ENCODE measurements at regions not wholly inside any gene's neighbourhood (a gene's known extent, or its start where the extent isn't known, plus 50 kb on each side); places are given as distances from the start of the nearest gene placed in this dataset.

DNA sequence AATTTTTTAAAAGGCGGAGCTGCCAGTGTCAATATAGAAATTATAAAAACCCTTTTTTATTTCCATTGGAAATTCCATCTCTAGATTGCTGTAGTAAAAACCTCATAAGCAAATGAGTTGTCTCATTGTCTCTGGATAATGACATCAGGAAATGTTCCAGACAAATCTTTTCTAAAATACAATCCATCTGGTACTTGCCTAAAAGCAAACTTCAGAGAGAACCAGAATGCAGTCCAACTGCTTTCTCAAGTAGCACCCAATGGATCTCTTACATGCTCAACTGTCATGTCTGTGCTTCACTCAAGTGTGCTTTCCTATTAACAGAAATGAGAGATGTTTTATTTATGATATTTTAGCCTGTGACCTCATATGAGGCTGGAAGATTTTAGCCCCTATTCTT lies 399.6 kb upstream of the NDST3 start:
- peak in 1 of 2 experiments; percentile 4 for DNase-seq (ENCODE audit: low read depth in 1 of 2, low spot score in 1 of 2)
- no peak for TF ChIP-seq JUND (IDR thresholded peaks at IDR 0.05; ENCODE audit: low read depth)
- in situ Hi-C loops (cut with HindIII; ENCODE audit: low pct_unique_long_range_greater_than_20kb, low sequenced_read_pairs) = no loop called here

DNA sequence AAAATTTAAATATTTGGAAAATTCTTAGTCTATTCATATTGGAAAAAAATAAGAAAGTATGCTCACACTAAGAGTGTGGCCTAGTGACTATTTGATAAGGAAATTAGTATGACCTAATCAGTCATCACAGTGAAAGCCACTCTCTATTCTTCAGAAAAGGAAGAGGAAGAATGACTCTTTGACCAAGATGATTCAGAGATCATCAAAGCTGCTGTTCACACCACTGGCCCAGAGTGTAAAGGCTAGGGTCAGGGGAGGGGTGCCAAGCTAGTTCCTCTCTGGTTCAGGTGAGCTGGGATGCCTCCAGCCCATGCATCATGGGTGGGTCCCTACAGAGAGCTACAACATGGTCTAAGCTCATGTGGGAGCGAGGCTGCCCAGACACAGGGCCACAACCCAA lies 396.9 kb upstream of the NDST3 start:
- DNase-seq (ENCODE audit: low read depth in 1 of 2, low spot score in 1 of 2) = no peak
- in situ Hi-C loops (cut with HindIII; ENCODE audit: low pct_unique_long_range_greater_than_20kb, low sequenced_read_pairs) = no loop called here
- TF ChIP-seq JUND (IDR thresholded peaks at IDR 0.05; ENCODE audit: low read depth) = no peak

DNA sequence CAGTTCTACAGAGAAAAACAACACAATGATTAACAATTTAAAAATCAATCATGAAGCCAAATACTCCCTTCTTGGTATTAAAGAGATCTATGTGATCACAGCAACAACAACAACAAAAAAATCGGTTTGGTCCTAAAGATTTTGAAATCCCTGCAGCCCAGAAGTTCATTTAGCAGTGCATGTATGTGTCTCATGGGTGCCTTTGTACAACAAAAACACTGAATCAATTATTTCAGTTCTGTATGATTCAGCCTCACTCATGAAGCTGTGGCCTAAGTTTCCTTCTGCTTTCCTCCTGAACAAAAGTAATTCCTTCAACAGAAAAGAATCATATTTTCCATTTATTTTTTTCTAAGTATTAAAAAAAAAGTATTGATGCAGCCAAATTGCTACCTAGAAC lies 393.4 kb upstream of the NDST3 start:
- DNase-seq (ENCODE audit: low read depth in 1 of 2, low spot score in 1 of 2) = no peak
- no peak for TF ChIP-seq JUND (IDR thresholded peaks at IDR 0.05; ENCODE audit: low read depth)
- in situ Hi-C loops (cut with HindIII; ENCODE audit: low pct_unique_long_range_greater_than_20kb, low sequenced_read_pairs) = no loop called here

DNA sequence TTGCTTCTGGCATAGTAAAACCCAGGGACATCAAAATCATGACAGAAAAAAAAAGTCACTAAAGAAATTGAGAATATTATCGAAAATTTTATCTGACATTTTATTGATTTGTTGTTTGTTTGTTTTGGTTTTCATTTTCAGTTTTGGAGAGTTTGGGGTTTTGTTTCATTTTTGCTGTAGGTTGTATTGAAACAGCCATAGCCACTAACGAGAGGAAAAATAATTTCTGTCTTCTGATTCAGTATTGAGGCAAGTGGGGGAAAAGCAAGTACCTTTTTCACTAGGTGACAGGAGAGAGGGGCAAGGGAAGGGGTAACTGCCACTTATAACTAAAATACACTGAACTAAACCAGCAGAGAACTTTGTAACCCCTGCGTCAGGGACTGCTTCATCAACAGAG lies 392.8 kb upstream of the NDST3 start:
- no peak for TF ChIP-seq JUND (IDR thresholded peaks at IDR 0.05; ENCODE audit: low read depth)
- no peak for DNase-seq (ENCODE audit: low read depth in 1 of 2, low spot score in 1 of 2)
- in situ Hi-C loops (cut with HindIII; ENCODE audit: low pct_unique_long_range_greater_than_20kb, low sequenced_read_pairs) = no loop called here

DNA sequence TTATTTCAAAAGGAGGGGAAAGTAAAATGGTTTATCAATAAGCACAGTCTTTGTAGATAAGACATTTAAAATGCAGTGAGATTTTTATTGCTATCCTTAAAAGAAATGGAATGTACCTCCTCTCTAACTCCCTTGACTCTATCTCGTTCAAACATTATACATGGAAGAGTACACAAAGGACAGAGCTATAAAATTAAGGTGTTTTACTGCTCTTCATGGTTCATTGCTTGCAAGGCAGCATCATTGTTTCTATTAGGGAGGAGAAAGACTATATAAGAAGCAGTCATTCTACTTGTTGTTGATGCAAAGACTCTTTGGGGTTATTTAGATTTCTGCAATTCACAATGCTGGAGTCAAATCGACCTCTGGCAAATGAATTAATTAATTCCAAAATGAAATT lies 380.2 kb upstream of the NDST3 start:
- in situ Hi-C loops (cut with HindIII; ENCODE audit: low pct_unique_long_range_greater_than_20kb, low sequenced_read_pairs) = no loop called here
- no peak for TF ChIP-seq JUND (IDR thresholded peaks at IDR 0.05; ENCODE audit: low read depth)
- no peak for DNase-seq (ENCODE audit: low read depth in 1 of 2, low spot score in 1 of 2)

DNA sequence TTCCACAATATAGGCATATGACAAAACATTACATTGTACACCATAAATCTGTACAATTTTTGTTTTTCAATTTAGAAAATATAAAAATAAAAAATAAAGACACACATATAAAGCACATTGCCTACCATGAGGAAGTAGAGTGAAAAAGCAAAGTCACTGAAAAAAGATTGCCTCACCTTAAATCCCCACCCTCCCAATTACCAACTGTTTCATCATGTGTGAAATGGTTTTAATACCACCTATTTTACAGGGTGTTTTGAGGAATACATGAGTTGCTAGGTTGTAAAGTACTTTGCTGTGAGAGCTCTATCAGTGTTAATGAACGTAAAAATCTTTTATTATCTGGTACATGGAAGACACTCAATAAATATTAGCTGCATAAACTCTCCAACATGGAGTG lies 373.6 kb upstream of the NDST3 start:
- DNase-seq (ENCODE audit: low read depth in 1 of 2, low spot score in 1 of 2) = no peak
- in situ Hi-C loops (cut with HindIII; ENCODE audit: low pct_unique_long_range_greater_than_20kb, low sequenced_read_pairs) = no loop called here

DNA sequence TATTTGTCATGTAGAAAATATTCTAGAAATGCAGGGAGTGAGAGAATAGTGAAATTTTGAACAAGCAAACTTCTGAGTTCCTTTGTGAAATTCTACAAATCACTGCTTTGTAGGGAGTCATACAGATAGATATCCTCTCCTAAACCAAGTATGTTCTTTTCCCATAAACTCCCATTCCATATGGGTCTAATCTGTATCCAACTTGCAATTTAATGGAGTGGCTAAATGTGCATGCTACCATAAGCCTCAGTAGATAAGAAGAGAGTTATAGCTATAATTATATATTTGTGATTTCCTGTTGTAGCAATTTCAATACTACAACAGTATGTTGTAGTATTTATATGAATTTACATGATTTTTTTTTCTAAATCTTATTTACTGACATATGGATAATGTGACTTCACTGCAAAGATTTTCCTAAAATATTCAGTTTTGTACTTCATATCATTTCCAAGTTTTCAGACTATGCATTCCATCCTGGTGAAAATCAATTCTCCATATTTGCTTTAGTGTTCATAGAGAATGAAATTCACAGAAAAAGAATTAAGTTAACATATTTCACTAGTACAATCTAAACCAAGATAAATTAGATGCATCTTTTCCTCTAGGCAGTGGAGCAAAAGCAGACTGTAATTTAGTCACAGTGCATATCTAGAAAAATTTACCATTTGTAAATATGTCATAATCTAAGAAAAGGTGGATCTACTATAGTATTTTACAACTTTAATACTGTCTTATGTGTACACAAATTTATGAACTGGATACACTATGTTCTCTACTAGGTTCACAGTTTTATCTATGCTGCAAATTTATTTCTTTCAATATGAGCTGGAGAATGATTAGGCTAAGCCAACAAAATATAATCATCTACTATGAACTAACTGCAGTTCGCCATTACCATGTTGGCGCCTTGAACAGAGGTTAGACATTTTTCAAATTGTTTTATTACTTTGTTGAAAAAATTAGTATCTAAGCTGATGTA lies 372.9 kb upstream of the NDST3 start:
- in situ Hi-C loops (cut with HindIII; ENCODE audit: low pct_unique_long_range_greater_than_20kb, low sequenced_read_pairs) = no loop called here
- no peak for DNase-seq (ENCODE audit: low read depth in 1 of 2, low spot score in 1 of 2)
- TF ChIP-seq JUND (IDR thresholded peaks at IDR 0.05; ENCODE audit: low read depth) = no peak

More for the DNA sequence above, 373.6 kb upstream of the NDST3 start:
- no peak for TF ChIP-seq JUND (IDR thresholded peaks at IDR 0.05; ENCODE audit: low read depth)

DNA sequence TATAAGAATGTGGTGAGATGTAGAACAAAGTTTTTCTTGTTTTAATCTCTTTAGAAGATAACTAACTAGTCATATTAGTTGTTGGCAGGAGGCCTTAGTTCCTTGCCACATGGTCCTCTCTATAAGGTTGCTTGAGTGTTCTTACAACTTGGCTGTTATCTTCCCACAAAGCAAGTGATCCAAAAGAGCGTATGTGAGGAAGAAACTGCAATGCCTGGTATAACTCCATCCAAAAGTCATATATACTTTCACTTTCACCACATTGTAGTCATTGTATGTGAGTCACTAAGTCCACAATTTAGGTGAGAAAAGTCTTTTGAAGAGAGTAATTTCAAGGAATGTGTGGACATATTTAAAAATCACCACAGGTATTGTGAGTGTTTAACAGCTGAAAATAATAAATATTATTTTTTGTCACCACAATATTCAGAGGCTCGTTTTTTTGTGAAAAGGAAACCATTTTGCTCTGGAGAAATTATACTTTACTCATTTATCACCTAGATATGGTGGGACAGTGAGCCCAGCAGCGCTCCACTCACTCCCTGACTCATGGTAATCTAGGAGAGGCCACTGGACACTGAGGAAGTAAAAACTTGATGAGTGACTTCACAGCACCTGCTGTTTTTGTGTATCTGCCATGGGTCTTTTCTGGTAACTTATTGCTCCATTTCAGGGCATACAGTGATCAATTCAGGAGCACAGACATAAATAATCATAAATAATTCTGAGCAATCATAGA lies 369.4 kb upstream of the NDST3 start:
- no peak for TF ChIP-seq JUND (IDR thresholded peaks at IDR 0.05; ENCODE audit: low read depth)
- in situ Hi-C loops (cut with HindIII; ENCODE audit: low pct_unique_long_range_greater_than_20kb, low sequenced_read_pairs) = no loop called here
- DNase-seq (ENCODE audit: low read depth in 1 of 2, low spot score in 1 of 2) = no peak

DNA sequence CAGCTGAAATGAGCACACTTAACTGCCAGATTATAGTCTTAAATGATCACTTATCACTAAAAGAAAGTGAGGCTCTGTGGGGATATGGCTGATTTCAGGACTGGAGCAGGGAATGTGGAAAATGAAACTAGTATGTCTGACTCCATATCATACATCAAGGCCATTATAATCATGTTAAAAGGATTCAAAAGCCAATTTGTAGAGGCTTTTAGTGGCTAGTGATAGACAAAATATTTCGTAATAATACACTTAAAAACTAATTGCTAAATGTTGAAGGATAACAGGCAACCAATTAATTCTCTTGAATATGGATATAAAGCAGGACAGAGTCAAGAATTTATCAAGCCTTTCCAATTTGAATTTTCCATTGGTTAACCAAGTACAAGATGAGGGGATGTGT lies 358.1 kb upstream of the NDST3 start:
- in situ Hi-C loops (cut with HindIII; ENCODE audit: low pct_unique_long_range_greater_than_20kb, low sequenced_read_pairs) = no loop called here
- DNase-seq (ENCODE audit: low read depth in 1 of 2, low spot score in 1 of 2) = no peak
- TF ChIP-seq JUND (IDR thresholded peaks at IDR 0.05; ENCODE audit: low read depth) = no peak

DNA sequence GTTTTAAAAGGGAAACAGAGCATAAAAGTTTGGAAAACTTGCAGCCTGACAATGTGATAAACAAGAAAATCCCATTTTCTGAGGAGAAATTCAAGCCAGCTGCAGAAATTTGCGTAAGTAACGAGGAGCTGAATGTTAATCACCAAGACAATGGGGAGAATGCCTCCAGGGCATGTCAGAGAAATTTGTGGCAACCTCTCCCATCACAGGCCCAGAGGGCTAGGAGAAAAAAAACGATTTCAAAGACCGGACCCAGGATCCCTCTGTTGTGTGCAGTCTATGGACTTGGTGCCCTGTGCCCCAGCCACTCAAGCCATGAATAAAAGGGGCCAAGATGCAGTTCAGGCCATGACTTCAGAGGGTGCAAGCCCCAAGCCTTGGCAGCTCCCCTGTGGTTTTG lies 355.4 kb upstream of the NDST3 start:
- in situ Hi-C loops (cut with HindIII; ENCODE audit: low pct_unique_long_range_greater_than_20kb, low sequenced_read_pairs) = no loop called here
- DNase-seq (ENCODE audit: low read depth in 1 of 2, low spot score in 1 of 2) = no peak
- no peak for TF ChIP-seq JUND (IDR thresholded peaks at IDR 0.05; ENCODE audit: low read depth)

DNA sequence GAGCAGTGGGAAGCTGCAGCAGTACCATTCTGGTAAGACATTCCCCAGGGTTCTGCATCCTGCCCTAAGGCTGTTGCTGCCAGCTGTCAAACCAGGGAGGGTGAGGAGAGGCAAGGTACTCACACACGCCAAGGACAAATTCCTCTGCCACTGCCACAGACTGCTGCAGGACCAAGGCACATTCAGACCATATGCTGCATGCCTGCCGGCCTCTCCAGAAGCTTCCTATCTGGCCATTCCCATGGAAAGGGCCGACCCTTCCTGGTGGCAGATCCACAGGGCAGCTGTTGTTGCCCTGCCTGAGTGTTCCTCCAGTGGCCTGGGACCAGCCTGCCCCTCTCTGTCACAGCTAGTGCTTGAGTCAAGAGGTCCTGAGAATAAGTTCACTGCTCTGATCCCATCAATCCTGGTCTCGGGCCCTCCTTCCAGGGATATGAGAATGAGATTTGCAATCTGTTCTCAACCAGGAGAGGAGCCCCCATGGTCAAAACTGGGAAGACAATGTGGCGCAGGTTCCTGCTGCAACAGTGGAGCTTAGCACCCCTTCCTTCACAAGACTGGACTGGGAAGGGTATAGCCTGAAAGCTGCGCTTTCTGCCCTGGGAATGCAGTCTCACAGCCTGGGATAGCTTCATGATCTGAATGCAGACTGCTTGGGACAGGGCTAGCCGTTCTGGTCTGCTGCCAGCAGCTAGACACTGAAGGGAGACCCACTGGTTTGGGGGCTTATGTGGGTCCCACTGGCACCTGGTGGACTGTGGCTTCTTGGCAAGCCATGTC lies 342.5 kb upstream of the NDST3 start:
- no peak for DNase-seq (ENCODE audit: low read depth in 1 of 2, low spot score in 1 of 2)
- no peak for TF ChIP-seq JUND (IDR thresholded peaks at IDR 0.05; ENCODE audit: low read depth)
- in situ Hi-C loops (cut with HindIII; ENCODE audit: low pct_unique_long_range_greater_than_20kb, low sequenced_read_pairs) = no loop called here

DNA sequence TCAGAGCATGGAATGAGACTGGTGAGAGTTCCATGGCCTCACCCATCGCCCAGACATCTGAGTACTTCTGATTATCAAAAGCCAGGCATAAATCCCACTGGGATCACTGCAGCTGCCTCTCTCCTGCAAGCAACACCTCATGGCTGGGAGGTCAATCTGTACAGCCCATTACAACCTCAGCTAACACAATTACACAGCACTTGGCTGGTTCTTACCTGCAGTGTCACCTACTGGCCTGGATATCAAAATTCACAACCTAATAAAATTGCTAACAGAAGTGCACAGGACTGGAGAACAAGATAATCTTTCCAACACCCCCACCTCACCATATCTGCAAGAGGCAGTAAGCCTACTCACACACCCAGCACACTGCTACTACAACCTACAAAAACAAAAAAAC lies 341.7 kb upstream of the NDST3 start:
- DNase-seq (ENCODE audit: low read depth in 1 of 2, low spot score in 1 of 2) = no peak
- no peak for TF ChIP-seq JUND (IDR thresholded peaks at IDR 0.05; ENCODE audit: low read depth)
- in situ Hi-C loops (cut with HindIII; ENCODE audit: low pct_unique_long_range_greater_than_20kb, low sequenced_read_pairs) = no loop called here
